ENCODE measurements at regions not wholly inside any gene's neighbourhood (a gene's known extent, or its start where the extent isn't known, plus 50 kb on each side); places are given as distances from the start of the nearest gene placed in this dataset.

DNA sequence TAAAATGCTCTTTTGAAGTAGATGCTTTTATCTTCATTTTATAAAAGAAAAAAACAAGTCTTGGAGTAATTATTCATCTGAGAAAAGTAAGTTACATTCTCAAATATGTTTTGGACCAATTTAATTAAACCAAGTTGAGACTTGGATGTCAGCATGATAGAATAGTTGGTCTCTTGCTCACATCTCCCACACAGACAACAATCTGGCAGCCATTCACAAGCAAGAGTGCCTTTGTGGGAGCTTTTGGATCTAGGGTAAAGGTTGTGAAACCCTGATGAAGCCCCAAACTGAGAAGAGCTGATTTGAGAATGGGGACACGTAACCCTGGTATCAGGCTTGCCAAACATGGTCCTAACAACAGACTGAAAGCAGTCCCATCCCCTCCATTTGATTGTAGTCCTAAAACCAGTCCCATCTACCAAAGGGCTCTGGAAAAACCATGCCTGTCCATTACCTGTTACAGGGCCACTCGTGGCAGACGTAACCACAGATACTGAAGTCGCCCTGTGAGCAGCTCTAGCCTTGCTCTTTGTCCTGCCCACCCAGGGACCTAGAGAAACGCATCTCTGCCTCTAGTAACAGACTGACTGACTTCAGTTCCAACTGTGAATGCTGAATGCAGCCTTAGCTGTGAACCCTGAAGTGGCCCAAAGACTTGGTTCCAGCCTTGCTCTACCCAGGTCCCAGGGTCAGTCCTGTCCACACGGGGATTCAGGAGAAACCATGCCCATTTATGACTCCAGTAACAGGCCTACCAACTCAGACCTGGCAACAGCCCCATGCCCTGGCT lies 145.5 kb upstream of the SYNPR start:
- TF ChIP-seq EZH2 (IDR thresholded peaks at IDR 0.05; ENCODE audit: low read length, missing control alignments): no peak
- TF ChIP-seq, protein P1, sequence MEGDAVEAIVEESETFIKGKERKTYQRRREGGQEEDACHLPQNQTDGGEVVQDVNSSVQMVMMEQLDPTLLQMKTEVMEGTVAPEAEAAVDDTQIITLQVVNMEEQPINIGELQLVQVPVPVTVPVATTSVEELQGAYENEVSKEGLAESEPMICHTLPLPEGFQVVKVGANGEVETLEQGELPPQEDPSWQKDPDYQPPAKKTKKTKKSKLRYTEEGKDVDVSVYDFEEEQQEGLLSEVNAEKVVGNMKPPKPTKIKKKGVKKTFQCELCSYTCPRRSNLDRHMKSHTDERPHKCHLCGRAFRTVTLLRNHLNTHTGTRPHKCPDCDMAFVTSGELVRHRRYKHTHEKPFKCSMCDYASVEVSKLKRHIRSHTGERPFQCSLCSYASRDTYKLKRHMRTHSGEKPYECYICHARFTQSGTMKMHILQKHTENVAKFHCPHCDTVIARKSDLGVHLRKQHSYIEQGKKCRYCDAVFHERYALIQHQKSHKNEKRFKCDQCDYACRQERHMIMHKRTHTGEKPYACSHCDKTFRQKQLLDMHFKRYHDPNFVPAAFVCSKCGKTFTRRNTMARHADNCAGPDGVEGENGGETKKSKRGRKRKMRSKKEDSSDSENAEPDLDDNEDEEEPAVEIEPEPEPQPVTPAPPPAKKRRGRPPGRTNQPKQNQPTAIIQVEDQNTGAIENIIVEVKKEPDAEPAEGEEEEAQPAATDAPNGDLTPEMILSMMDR (conservative IDR thresholded peaks at IDR 0.05 in 1 of 2, IDR thresholded peaks at IDR 0.05 in 1 of 2; ENCODE audit: low read depth in 1 of 2, low read length in 2 of 2): no peak
